GM19467 (cell line): ENCODE measurements at regions not wholly inside any gene's neighbourhood (a gene's known extent, or its start where the extent isn't known, plus 50 kb on each side); places are given as distances from the start of the nearest gene placed in this dataset.
"Not testable (repeated sequence)": the region's sequence is repeated elsewhere in the genome, so short reads cannot be mapped to it uniquely, and the experiment has no call there.

Experiments used
- ATAC-seq: cut with Tn5 transposase; IDR thresholded peaks from one replicate; pipeline ENCODE4 v1.9.1; 2021; ENCODE audit warnings: mild to moderate bottlenecking, moderate library complexity; ENCODE audit not compliant: unreplicated experiment

DNA sequence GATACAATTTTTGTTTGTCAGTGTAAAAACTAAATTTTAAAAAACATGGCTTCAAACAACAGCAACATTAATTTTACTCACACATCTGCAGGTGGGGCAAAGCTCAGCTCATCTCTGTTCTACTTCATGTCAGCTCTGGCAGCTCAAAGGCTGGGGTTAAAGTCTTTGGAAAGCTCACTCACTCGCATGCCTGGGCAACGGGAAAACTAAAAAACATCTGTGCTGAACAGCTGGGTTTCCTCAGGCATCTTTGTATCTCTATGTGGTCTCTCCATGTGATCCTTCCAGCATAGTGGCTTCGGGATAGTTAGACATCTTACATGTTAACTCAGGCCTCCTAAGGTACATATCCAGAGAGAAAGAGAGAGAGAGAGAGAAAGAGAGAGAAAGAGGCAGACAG lies 499.6 kb downstream of the RFPL4B start:
- no peak for ATAC-seq

DNA sequence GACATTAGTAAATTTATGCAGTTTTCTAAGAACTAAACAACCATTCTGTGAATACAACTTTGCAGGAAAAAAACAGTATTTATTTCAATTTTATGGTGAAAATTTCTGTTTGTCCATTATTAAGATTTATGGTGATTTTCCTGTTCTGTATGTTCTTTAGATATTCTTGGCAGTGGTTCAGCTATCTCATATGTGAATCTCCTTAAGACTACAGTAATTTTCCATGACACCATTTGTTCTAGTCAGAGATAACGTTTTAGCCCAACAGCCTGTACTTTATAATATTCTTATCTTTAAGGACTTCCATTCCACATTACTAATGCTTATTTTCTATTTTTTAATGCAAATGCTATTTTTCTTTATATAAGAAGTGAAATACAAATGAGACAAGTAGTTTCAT lies 504.0 kb downstream of the RFPL4B start:
- ATAC-seq = no peak

DNA sequence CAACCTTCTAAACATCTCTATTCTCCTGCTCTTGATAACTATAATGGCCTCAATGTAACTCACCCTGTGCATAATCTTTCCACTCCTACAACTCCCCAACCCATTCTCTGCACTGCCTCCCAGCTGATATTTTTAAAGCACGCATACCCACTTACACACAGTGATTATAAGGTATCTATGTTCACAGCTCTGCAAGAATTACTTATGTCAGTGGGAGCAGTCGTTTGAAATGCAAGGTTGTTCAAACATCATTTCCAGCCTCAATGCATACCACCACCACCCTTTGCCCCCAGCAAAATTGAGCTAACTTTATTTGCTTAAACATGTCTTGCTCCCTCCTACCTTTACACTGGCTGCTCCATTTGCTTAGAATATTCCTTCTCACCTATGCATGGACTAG lies 506.0 kb downstream of the RFPL4B start:
- no peak for ATAC-seq

DNA sequence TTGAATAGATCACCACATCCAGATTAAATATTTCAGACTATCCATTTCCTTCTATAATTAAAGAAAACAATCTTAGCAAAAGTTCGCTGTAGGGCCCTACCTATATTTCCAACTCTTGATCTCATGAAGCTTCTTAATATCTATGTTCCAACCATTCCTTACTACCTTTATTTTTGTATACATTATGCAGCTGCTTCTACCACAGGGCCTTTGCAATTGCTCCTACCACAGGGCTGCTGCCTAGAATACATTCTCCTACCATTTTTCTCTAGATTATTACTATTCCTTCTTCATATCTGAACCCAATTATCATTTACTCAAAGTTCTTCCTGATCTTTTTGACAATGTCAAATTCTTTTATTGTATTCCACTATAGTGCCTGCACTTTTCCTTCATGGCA lies 516.6 kb downstream of the RFPL4B start:
- no peak for ATAC-seq

DNA sequence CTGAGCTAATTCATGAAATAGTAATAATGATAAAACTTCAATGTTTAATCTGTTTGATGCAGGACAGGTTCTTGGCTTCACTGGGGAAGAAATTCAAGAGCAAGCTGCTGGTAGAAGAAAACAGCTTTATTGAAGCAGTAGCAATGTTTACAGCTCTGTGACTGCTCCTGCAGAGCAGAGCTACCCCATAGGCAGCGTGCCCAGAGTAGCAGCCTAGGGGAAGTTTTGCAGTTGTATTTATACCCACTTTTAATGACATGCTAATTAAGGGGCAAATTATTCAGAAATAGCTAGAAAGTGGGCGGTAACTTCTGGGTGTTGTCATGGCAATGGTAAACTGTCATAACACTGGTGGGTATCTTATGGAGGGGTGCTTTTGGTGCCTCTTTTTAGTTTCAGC lies 518.0 kb downstream of the RFPL4B start:
- no peak for ATAC-seq

DNA sequence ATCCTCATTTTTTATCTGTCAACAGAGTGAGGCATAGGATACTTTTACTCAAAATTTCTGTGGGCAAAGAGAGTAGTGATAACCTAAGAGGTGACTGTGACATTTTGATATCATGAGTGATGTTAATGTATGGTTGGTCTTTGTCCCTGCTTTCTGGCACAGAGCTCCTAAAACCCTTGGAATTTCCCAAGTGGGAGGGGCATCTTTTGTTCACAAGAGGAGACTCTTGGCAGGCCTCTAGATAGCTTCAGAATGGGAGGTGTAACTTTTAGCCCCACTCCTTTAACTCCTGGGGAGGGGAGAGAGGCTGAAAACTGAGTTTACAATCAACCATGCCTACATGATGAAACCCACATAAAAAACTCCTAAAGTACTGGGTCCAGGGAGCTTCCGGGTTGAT lies 527.8 kb downstream of the RFPL4B start:
- ATAC-seq = no peak

DNA sequence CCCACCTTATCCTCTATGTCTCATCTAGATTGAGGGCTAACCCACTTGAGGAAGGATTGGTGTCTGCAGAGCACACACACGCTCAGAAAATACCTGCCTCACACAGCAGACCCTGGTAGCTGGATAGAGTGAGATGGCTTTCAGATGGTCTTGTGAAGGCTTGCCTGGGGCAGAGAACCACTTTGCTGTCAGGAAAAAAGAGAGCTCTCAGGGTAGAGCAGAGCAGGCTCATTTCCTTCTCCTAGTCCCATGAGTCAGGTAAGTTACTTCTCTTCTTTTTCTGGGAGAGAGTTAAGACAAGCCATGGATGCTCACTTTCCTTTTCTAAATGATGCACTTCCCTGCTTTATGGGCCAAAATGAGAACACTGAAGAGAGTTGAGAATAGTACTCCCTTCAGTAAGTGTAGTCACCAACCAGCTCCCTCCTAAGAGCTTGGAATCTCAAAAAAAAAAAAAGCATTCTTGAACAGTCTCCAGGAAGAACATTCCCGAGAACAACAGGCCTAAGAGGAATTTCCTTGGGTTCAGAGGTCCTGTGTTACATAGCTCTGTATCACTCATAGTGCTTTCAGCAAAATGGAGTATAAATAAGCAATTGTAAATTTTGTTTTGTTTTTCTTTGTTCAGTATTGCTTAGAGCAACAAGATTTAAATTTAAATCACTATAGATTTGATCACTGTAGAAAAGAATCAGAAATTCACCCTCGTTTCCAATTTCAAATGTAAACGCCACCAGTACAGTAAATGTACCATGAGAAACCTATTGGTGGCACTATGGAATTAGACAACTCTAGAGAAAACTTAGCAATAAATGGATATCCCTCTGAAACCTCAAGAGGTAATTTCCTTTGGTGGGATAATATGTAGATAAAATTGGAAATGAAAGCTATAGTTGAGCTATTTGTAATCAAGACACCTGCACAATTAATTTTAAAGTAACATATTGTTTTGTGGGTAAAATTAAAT lies 530.3 kb downstream of the RFPL4B start:
- no peak for ATAC-seq

DNA sequence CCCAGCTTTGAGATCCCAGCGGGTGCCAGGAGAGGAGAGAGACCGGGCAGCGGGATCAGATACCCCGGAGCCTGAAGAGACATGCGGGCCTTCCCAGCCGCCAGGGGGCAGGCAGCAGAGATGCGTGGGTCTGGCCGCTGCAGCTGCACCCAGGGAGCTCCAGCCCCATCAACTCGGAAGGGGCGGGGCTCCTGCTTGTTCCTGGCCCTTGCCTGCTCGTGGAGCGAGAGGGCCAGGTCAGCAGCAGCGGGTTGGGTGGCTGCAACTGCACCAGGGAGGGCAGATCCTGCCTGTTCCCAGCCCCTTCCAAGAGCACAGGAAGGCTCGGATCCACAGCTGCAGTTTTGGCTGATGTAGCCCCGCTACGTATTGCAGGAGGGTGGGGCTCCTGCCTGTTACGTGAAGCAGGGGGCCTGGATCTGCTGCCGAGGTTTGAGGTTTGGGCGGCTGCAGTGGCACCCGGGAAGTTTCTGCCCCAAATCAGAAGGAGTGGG lies 532.8 kb downstream of the RFPL4B start:
- no peak for ATAC-seq

DNA sequence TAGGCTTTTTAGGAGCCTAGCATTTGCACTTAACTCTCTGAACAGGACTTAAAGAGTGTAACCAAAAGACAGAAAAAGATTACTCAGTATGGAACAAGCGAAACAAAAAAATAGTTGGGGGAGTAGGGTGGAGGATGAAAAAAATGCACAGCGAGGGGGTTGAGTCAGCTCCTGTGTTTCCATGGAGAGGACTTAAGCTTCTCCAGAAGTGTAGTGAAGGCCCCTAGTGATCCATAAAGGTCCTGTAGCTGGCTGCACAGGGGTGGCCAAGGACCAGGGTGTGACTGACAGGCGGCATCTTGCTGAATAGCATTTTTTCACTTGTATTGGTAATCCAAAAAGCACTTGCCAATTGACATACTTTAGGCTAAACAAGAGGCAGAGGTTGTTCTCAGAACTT lies 533.9 kb downstream of the RFPL4B start:
- no peak for ATAC-seq

DNA sequence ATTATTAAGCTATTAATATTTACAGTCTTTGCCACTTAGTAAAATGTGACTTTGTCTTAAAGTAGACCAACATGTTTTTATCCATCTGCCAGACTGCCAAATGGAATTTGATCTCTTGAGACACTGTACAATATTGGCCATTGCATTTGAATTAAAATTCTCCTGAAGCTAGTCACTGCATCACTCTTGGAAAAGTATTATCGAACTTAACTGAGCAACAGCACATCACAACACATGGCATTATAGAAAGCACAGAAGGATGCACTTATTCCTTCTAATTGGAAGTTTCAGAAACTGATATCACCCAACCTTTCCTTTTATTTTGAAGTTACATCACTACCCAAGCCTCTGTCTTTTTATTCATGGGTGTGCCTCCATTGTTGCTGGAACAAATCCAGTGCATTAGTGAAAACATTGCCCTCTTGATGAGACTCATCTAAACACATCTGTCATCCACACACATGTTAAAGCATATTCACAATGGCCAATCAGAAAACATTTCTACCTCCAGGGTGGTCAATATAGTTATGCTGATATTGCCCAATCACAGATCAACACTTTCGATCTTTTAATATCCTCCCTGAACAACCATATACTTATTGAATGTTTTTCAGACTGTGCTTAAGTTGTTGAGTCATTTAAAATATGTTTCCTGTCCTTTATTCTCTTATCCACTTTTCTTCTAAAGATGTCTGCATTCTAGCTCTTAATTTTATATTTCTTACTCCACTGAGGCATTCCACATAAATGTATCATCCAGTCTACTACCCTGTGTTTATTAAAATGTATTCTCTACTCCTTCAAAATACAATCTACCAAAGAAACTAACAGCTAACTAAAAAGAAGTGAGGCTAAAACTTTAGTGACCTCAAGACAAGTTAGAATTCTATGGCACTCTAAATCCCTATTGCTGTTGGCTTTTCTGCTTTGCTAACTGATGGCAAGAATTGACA lies 535.0 kb downstream of the RFPL4B start:
- ATAC-seq = no peak

DNA sequence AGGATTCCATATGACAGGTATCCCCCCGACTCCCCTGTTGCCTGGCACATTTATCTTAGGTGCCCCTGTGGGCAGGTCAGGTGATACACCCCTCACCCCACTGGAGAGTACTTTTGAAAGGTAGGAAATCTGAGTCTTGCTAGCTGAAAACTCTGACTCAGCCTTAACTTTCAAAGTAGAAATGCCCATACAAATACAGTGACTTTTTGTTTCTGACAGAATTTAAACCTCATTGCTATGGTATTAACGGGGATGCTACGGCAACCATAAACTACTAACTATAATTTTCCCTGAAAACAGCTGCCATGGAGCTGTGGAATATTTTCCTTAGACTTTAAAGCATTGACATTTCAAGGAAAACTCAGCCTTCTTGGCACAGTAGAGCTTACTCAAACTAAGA lies 536.0 kb downstream of the RFPL4B start:
- ATAC-seq = no peak

DNA sequence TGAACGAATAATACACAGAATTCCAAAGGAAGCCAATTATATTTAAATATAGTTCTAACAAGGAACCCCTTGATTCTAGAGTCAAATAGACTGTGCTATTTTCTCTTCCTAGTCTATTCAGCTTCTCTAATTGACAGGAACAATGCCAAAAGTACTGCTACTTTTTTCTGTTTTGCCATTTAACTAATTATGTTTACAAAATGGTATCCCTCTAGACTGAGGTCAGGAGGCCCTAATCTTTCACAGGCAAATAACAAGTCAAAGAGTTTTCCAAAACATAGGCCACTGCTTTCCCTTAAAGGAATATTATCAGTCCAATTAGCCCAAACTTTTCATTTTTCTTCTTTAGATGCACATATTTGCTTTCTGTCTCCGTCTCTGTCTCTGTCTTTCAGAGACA lies 539.3 kb downstream of the RFPL4B start:
- ATAC-seq = no peak

DNA sequence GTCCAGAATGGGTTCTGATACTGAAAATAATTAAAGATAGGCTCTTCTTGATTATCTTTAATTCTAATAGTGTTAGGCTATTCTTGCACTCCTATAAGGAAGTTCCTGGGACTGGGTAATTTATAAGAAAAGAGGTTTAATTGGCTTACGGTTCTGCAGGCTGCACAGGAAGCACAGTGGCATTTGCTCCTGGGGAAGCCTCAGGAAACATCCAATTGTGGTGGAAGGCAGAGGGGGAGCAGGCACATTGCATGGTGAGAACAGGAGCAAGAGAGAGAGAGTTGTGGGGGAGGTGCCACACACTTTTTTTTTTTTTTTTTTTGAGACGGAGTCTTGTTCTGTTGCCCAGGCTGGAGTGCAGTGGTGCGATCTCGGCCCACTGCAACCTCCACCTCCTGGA lies 540.3 kb downstream of the RFPL4B start:
- not testable (repeated sequence) for ATAC-seq

DNA sequence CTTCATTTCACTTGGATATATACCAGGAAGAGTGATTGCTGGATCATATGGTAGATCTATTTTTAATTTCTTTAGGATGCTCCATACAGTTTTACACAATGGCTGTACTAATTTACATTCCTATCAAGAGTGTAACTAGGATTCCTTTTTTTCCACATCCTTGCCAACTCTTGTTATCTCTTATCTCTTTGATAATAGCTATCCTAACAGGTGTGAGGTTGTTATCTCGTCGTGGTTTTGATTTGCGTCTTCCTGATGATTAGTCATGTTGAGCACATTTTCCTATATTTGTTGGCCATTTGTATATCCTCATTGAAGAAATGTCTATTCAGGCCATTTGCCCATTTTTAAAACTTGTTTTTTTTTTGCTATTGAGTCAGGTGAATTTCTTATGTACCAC lies 552.4 kb downstream of the RFPL4B start:
- no peak for ATAC-seq

DNA sequence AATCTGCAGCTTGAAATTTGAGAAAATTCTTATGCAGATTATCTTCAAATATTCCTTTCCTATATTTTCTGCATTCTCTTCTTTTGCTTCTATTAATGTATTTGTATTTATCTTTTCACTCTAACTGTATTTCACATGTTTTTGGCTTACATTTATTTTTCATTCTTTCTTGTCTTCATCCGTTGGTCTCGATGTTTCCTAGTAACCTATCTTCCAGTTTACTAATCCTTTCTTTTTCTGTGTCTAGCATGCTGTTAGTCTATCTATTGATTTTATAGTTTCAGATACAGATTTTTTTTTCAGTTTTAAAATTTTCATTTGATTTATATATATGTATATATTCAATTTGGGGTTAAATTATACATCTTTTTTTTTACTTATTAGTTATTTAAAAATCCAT lies 556.2 kb downstream of the RFPL4B start:
- no peak for ATAC-seq

DNA sequence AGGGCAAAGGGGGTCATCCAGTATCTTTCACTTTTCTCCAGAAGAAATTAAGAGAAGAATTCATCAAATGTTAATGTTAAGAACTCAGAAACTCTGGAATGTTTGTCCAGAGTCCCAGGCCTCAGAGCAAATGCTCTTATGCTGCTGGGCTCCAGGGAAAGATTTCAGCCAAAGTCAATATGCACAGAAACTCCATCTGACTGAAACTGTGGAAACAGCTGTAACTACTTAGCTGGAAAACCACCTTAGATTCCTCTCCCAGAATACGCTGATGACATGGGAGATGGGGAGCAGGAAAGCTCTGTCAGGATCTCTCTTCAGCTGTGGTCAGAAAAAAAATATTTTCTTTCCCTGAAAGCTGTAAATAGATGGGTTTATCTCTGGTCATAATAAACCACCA lies 559.6 kb downstream of the RFPL4B start:
- no peak for ATAC-seq

DNA sequence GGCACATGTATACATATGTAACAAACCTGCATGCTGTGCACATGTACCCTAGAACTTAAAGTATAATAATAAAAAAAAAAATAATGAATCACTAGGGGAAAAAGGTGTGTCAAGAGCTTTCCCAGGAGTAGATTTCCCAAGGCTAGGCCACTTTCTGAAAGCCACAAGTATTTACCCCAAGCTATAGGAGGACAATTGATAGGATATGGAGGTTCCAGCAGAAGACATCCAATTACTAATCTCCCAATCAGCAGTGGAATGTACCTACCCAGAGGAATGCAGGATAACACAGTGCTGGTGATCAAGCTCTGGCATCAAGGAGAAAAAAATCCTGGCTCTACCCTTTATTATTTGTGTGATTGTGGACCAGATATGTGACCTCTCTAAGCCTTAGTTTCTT lies 562.7 kb downstream of the RFPL4B start:
- ATAC-seq = no peak

DNA sequence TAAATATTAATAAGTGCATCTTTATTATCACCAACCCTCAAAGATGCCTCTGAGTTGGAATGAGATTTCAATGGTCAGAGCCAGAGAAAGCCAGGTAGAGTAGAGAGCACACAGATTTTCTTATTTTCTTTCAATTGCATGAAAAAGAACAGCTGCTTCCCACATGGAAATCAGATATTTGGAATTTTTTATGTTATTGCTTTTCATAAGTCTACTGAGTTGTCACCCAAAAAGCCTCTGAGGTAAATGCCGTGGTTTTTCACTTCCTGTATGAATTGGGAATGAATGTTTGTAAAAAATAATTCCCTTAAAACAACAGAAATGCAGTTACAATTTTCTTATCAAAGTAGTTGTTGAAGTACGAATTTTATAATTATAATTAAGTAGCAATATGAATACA lies 563.1 kb downstream of the RFPL4B start:
- ATAC-seq = no peak

DNA sequence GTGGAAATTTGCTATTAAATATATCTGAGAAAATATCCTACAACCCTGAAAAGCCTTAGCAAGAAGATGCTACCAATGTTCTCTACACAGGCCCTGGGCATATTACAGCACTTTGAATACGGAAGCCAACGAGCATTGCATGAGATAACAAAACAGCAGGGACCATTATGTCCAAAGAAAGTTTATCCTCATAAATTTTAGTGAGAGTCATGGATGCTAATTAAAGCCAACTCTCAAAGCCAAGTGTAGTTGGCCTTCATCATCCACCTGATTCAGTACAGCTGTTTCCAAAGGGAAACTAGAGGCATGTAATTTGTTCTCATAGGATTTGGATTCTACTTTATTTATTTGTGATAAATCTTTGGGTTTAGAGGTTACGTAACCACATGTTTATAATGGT lies 564.8 kb downstream of the RFPL4B start:
- no peak for ATAC-seq

DNA sequence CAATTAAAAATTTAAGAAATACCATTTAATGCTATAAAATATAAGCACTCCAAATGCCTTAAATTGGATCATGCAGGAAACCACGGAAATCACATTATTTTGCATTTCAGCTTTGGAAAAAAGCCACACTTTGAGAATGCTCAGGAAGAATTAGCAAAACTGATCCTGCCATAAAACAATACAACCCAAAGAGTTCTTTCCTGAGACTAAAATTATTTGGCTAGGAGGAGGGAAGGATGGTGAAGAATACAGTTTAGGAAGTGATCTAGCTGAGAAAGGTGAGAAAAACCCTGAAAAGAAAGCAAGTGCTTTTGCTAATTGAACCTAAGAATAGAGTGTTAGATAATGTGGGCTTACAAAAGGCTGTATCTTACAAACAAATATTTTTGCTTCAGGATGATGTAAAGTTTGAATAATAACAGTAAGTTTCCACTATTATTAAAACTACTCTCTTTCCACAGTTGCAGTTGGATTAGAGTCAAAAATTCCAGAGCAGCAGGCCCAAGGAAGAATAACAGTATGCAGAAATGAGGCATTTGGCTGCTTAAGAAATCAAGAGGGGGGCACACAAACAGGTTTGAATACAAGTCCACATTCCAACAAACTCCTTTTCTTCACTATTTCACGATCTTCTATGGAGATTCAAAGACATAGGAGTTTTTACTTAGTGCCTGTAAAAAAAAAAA lies 565.4 kb downstream of the RFPL4B start:
- no peak for ATAC-seq

DNA sequence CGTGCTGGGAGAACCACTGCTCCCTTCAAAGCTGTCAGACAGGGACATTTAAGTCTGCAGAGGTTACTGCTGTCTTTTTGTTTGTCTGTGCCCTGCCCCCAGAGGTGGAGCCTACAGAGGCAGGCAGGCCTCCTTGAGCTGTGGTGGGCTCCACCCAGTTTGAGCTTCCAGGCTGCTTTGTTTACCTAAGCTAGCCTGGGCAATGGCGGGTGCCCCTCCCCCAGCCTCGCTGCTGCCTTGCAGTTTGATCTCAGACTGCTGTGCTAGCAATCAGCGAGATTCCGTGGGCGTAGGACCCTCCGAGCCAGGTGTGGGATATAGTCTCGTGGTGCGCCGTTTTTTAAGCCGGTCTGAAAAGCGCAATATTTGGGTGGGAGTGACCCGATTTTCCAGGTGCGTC lies 572.6 kb downstream of the RFPL4B start:
- ATAC-seq = not testable (repeated sequence)
